Gastrocnemius medialis (tissue), 4 donors: ENCODE measurements at regions not wholly inside any gene's neighbourhood (a gene's known extent, or its start where the extent isn't known, plus 50 kb on each side); places are given as distances from the start of the nearest gene placed in this dataset.

Source experiments
- ATAC-seq, 2 donors: fragments of 150-250 bp; one replicate each; pipeline ENCODE4 v1.9.1; 2016
- DNase-seq, 2 donors: peaks; one replicate each; pipeline ENCODE4 v3.0.0-alpha.2; 2019
- H3K27ac ChIP-seq, 4 donors: fragments of 200-600 bp; sonication (generic); 1 replicate in 1 of 4; 2 replicates in 3 of 4; pipeline ENCODE4 v1.5.1; 2016 to 2018; ENCODE audit warnings: mild to moderate bottlenecking in 2 of 4, moderate library complexity in 1 of 4
- H3K27me3 ChIP-seq, 3 donors: fragments of 200-600 bp; sonication (generic) in 2 of 3; 1 replicate in 1 of 3; 2 replicates in 2 of 3; pipeline versions ENCODE4 v1.5.1 to v1.6.0; 2016 to 2019; ENCODE audit warnings: mild to moderate bottlenecking in 1 of 3, moderate library complexity in 1 of 3
- H3K36me3 ChIP-seq, 2 donors: fragments of 200-600 bp; sonication (generic) in 1 of 2; one replicate each; pipeline ENCODE4 v1.5.1; 2017 to 2018
- H3K4me1 ChIP-seq, 2 donors: fragments of 200-600 bp; sonication (generic) in 1 of 2; one replicate each; pipeline ENCODE4 v1.5.1; 2016 to 2017; ENCODE audit warnings: mild to moderate bottlenecking in 2 of 2
- H3K4me3 ChIP-seq, 4 donors: fragments of 200-600 bp; sonication (generic) in 3 of 4; 1 replicate in 1 of 4; 2 replicates in 3 of 4; pipeline ENCODE4 v1.5.1; 2016 to 2019; ENCODE audit warnings: mild to moderate bottlenecking in 2 of 4
- H3K9me3 ChIP-seq, 3 donors: fragments of 200-600 bp; sonication (generic) in 2 of 3; 1 replicate in 1 of 3; 2 replicates in 2 of 3; pipeline ENCODE4 v1.5.1; 2016 to 2019
- CTCF ChIP-seq, 5 experiments: fragments of 450-650 bp in 3 of 5; fragments of 200-600 bp in 2 of 5; sonication (generic) in 2 of 5; IDR thresholded peaks in 4 of 5; conservative IDR thresholded peaks in 1 of 5; 1 replicate in 4 of 5; 2 replicates in 1 of 5; pipeline ENCODE4 v1.5.1; 2016 to 2019; ENCODE audit warnings: antibody characterized with exemption in 5 of 5, mild to moderate bottlenecking in 3 of 5, moderate library complexity in 3 of 5
- POLR2A ChIP-seq, 2 donors: fragments of 450-650 bp; IDR thresholded peaks; one replicate each; pipeline ENCODE4 v1.6.1; 2017; ENCODE audit warnings: antibody characterized with exemption in 2 of 2, mild to moderate bottlenecking in 2 of 2, moderate library complexity in 2 of 2
- in situ Hi-C, 4 donors: fragments of 200-750 bp; cut with MboI; loops; one replicate each; pipeline versions ENCODE4 v1.15.0 to v1.8.0; 2017; ENCODE audit warnings: low sequenced_read_pairs in 4 of 4
- intact Hi-C: fragments of 100-400 bp; cut with DNase I; formaldehyde crosslinking; loops from one replicate; pipeline ENCODE4 v1.15.1; 2023; ENCODE audit warnings: low total_unique reads

GRCh38 chr9:90092508-90092907 lies 487.7 kb downstream of the GADD45G start:
- TF ChIP-seq POLR2A (IDR thresholded peaks at IDR 0.05) (no peak), CTCF (IDR thresholded peaks at IDR 0.05 in 4 of 5, conservative IDR thresholded peaks at IDR 0.05 in 1 of 5) (no peak)
- Histone ChIP-seq H3K9me3 (no peaks in the 10 kb centered on the region), H3K27me3 (no peaks in the 10 kb centered on the region), H3K36me3 (no peaks in the 10 kb centered on the region), H3K27ac (no peak overlapping the region), H3K4me1 (peaks cover 0 to 12% of the 10 kb centered on the region in 2 donors), H3K4me3 (no peak overlapping the region)
- no peak for ATAC-seq
- in situ Hi-C loops (loop anchor here in 2 of 4 donors (25.0 kb wide), 2 partner anchors 105 to 305 kb away; no protein-coding TSS in a partner anchor), intact Hi-C loops (no loop called here)
- no peak for DNase-seq

- in situ Hi-C loops: loop anchor here in 2 of 4 donors (25.0 kb wide), 2 partner anchors 108 to 308 kb away; no protein-coding TSS in a partner anchor
- intact Hi-C loops: no loop called here
- ATAC-seq (peak in 1 of 2 donors; percentile 59), DNase-seq (peak in 1 of 2 donors; percentile 26)
- Histone ChIP-seq H3K4me1 (peaks cover 5 to 16% of the 10 kb centered on the region in 2 donors), H3K27ac (no peak overlapping the region), H3K27me3 (no peaks in the 10 kb centered on the region), H3K36me3 (no peaks in the 10 kb centered on the region), H3K4me3 (no peak overlapping the region), H3K9me3 (no peaks in the 10 kb centered on the region)
- TF ChIP-seq POLR2A (IDR thresholded peaks at IDR 0.05) (no peak), CTCF (IDR thresholded peaks at IDR 0.05 in 4 of 5, conservative IDR thresholded peaks at IDR 0.05 in 1 of 5) (no peak)
Measured at GRCh38 chr9:90095682-90096081, 490.9 kb downstream of the GADD45G start.

- Histone ChIP-seq H3K4me1 (peaks cover 8 to 19% of the 10 kb centered on the region in 2 donors), H3K36me3 (no peaks in the 10 kb centered on the region), H3K4me3 (no peak overlapping the region), H3K27me3 (no peaks in the 10 kb centered on the region), H3K27ac (no peak overlapping the region), H3K9me3 (no peaks in the 10 kb centered on the region)
- in situ Hi-C loops: loop anchor here in 2 of 4 donors (25.0 kb wide), 2 partner anchors 110 to 310 kb away; no protein-coding TSS in a partner anchor
- TF ChIP-seq CTCF (IDR thresholded peaks at IDR 0.05 in 4 of 5, conservative IDR thresholded peaks at IDR 0.05 in 1 of 5) (no peak), POLR2A (IDR thresholded peaks at IDR 0.05) (no peak)
- DNase-seq (no peak), ATAC-seq (no peak)
- intact Hi-C loops: no loop called here
Measured at GRCh38 chr9:90097237-90097636, 492.4 kb downstream of the GADD45G start.

GRCh38 chr9:90098408-90098807 lies 493.6 kb downstream of the GADD45G start:
- Histone ChIP-seq H3K36me3 (no peaks in the 10 kb centered on the region), H3K4me1 (peaks cover 8 to 19% of the 10 kb centered on the region in 2 donors), H3K27me3 (no peaks in the 10 kb centered on the region), H3K27ac (no peak overlapping the region), H3K4me3 (no peak overlapping the region), H3K9me3 (no peaks in the 10 kb centered on the region)
- intact Hi-C loops (loop anchor here (2.0 kb wide), 1 partner anchor 180 kb away; no protein-coding TSS in a partner anchor), in situ Hi-C loops (loop anchor here in 2 of 4 donors (25.0 kb wide), 2 partner anchors 111 to 311 kb away; no protein-coding TSS in a partner anchor)
- ATAC-seq: no peak
- DNase-seq: no peak
- no peak for TF ChIP-seq CTCF (IDR thresholded peaks at IDR 0.05 in 4 of 5, conservative IDR thresholded peaks at IDR 0.05 in 1 of 5)
- no peak for TF ChIP-seq POLR2A (IDR thresholded peaks at IDR 0.05)
